Gastrocnemius medialis (tissue), 4 donors: ENCODE measurements at regions not wholly inside any gene's neighbourhood (a gene's known extent, or its start where the extent isn't known, plus 50 kb on each side); places are given as distances from the start of the nearest gene placed in this dataset.

Source experiments
- ATAC-seq, 2 donors: fragments of 150-250 bp; one replicate each; pipeline ENCODE4 v1.9.1; 2016
- DNase-seq, 2 donors: peaks; one replicate each; pipeline ENCODE4 v3.0.0-alpha.2; 2019
- H3K27ac ChIP-seq, 4 donors: fragments of 200-600 bp; sonication (generic); 1 replicate in 1 of 4; 2 replicates in 3 of 4; pipeline ENCODE4 v1.5.1; 2016 to 2018; ENCODE audit warnings: mild to moderate bottlenecking in 2 of 4, moderate library complexity in 1 of 4
- H3K27me3 ChIP-seq, 3 donors: fragments of 200-600 bp; sonication (generic) in 2 of 3; 1 replicate in 1 of 3; 2 replicates in 2 of 3; pipeline versions ENCODE4 v1.5.1 to v1.6.0; 2016 to 2019; ENCODE audit warnings: mild to moderate bottlenecking in 1 of 3, moderate library complexity in 1 of 3
- H3K36me3 ChIP-seq, 2 donors: fragments of 200-600 bp; sonication (generic) in 1 of 2; one replicate each; pipeline ENCODE4 v1.5.1; 2017 to 2018
- H3K4me1 ChIP-seq, 2 donors: fragments of 200-600 bp; sonication (generic) in 1 of 2; one replicate each; pipeline ENCODE4 v1.5.1; 2016 to 2017; ENCODE audit warnings: mild to moderate bottlenecking in 2 of 2
- H3K4me3 ChIP-seq, 4 donors: fragments of 200-600 bp; sonication (generic) in 3 of 4; 1 replicate in 1 of 4; 2 replicates in 3 of 4; pipeline ENCODE4 v1.5.1; 2016 to 2019; ENCODE audit warnings: mild to moderate bottlenecking in 2 of 4
- H3K9me3 ChIP-seq, 3 donors: fragments of 200-600 bp; sonication (generic) in 2 of 3; 1 replicate in 1 of 3; 2 replicates in 2 of 3; pipeline ENCODE4 v1.5.1; 2016 to 2019
- POLR2A ChIP-seq, 2 donors: fragments of 450-650 bp; IDR thresholded peaks; one replicate each; pipeline ENCODE4 v1.6.1; 2017; ENCODE audit warnings: antibody characterized with exemption in 2 of 2, mild to moderate bottlenecking in 2 of 2, moderate library complexity in 2 of 2
- in situ Hi-C, 4 donors: fragments of 200-750 bp; cut with MboI; loops; one replicate each; pipeline versions ENCODE4 v1.15.0 to v1.8.0; 2017; ENCODE audit warnings: low sequenced_read_pairs in 4 of 4
- intact Hi-C: fragments of 100-400 bp; cut with DNase I; formaldehyde crosslinking; loops from one replicate; pipeline ENCODE4 v1.15.1; 2023; ENCODE audit warnings: low total_unique reads
- TF ChIP-seq, protein P1 (sequence below), 5 experiments: fragments of 450-650 bp in 3 of 5; fragments of 200-600 bp in 2 of 5; sonication (generic) in 2 of 5; IDR thresholded peaks in 4 of 5; conservative IDR thresholded peaks in 1 of 5; 1 replicate in 4 of 5; 2 replicates in 1 of 5; pipeline ENCODE4 v1.5.1; 2016 to 2019; ENCODE audit warnings: antibody characterized with exemption in 5 of 5, mild to moderate bottlenecking in 3 of 5, moderate library complexity in 3 of 5

DNA sequence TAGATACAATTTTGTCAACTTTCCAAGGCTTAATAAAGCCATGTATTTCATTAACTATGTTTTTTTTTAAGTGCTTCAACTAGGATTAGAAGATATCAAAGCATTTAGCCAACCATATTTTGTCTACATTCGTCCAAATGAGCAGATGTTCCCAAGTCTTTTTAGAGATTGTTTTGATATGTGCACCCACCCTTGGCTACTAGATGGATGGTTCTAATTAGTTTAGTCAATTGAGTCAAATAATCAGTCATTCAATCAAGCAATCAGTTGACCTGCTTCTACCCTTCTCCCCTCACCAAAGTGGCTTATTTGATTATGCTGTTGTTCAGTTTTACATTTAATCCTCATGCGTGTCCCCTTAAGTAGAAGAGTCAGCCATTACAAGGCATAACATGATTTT lies 319.5 kb upstream of the TNC start:
- ATAC-seq = no peak
- Histone ChIP-seq H3K4me1 (no peaks in the 10 kb centered on the region), H3K27me3 (no peaks in the 10 kb centered on the region), H3K9me3 (no peaks in the 10 kb centered on the region), H3K36me3 (no peaks in the 10 kb centered on the region), H3K4me3 (no peak overlapping the region), H3K27ac (no peak overlapping the region)
- in situ Hi-C loops = no loop called here
- DNase-seq = no peak
- no peak for TF ChIP-seq POLR2A (IDR thresholded peaks at IDR 0.05)
- TF ChIP-seq, protein P1, sequence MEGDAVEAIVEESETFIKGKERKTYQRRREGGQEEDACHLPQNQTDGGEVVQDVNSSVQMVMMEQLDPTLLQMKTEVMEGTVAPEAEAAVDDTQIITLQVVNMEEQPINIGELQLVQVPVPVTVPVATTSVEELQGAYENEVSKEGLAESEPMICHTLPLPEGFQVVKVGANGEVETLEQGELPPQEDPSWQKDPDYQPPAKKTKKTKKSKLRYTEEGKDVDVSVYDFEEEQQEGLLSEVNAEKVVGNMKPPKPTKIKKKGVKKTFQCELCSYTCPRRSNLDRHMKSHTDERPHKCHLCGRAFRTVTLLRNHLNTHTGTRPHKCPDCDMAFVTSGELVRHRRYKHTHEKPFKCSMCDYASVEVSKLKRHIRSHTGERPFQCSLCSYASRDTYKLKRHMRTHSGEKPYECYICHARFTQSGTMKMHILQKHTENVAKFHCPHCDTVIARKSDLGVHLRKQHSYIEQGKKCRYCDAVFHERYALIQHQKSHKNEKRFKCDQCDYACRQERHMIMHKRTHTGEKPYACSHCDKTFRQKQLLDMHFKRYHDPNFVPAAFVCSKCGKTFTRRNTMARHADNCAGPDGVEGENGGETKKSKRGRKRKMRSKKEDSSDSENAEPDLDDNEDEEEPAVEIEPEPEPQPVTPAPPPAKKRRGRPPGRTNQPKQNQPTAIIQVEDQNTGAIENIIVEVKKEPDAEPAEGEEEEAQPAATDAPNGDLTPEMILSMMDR (IDR thresholded peaks at IDR 0.05 in 4 of 5, conservative IDR thresholded peaks at IDR 0.05 in 1 of 5) = no peak
- intact Hi-C loops = no loop called here

DNA sequence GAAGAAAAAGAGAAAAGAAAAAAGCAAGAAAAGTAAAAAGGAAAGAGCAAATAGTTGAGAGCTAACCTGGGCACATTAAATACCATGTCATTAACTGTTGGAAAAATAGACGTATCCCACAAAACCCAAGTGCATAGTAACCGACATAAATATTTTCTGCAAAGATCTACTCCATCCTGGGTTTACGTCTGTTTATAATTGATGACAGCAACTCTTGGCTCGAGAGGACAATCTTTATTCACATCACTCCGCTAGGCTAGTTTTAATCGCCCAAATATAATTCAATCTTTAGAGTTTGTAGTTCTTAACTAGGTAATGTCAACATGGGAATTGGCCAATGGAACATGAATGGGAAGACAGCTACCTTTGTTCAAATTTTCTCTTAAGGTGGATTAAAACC lies 321.7 kb upstream of the TNC start:
- no peaks in the 10 kb centered on the region for H3K36me3 ChIP-seq
- DNase-seq = no peak
- ATAC-seq = no peak
- no peak overlapping the region for H3K27ac ChIP-seq
- intact Hi-C loops = no loop called here
- in situ Hi-C loops = no loop called here
- TF ChIP-seq POLR2A (IDR thresholded peaks at IDR 0.05) = no peak
- TF ChIP-seq, protein P1 (IDR thresholded peaks at IDR 0.05 in 4 of 5, conservative IDR thresholded peaks at IDR 0.05 in 1 of 5) = no peak
- H3K9me3 ChIP-seq = no peaks in the 10 kb centered on the region
- no peak overlapping the region for H3K4me3 ChIP-seq
- no peaks in the 10 kb centered on the region for H3K4me1 ChIP-seq
- H3K27me3 ChIP-seq = no peaks in the 10 kb centered on the region

DNA sequence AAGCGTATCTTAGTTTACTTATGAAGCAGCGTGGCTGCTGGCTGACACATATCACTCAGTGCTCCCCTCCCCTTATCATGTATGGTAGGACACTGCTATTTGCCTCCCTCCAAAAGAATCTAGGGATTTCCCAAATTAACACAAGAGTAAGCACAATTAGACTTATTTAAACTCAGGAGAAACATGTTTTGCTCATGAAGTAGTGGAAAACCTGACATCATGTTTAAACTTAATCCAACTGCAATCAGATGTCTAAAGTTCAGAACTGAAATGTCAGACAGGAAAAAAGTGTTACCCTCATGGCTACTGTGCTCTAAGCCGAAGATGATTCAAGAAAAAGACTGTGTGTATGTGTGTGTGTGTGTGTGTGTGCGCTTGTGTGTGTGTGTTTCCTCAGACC lies 324.1 kb upstream of the TNC start:
- H3K4me3 ChIP-seq = no peak overlapping the region

DNA sequence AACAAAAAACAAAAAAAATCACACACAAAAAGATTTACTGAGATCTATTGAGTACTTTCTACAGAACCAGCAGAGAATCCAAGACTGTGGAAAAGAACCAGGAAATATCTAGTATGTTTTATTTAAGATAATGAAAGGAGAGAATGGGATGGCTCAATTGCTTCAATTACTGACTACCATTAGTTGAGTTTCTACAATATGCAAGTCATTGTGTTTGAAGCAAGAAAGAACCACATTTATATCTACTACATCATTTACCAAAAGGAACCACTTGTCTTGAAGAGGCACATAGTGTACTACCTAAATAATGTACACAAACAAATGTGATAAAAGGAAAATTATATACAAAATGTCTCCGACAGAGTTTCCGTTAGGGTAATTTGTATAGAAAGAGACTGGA lies 325.9 kb upstream of the TNC start:
- intact Hi-C loops (no loop called here), in situ Hi-C loops (no loop called here)
- H3K27me3 ChIP-seq = no peaks in the 10 kb centered on the region
- TF ChIP-seq POLR2A (IDR thresholded peaks at IDR 0.05) = no peak
- TF ChIP-seq, protein P1 (IDR thresholded peaks at IDR 0.05 in 4 of 5, conservative IDR thresholded peaks at IDR 0.05 in 1 of 5) = no peak
- ATAC-seq (no peak), DNase-seq (no peak)
- H3K36me3 ChIP-seq = no peaks in the 10 kb centered on the region
- no peaks in the 10 kb centered on the region for H3K9me3 ChIP-seq
- H3K4me1 ChIP-seq = no peaks in the 10 kb centered on the region
- no peak overlapping the region for H3K27ac ChIP-seq
- H3K4me3 ChIP-seq = no peak overlapping the region

More for the DNA sequence above, 324.1 kb upstream of the TNC start:
- Histone ChIP-seq H3K36me3 (no peaks in the 10 kb centered on the region), H3K4me1 (no peaks in the 10 kb centered on the region), H3K27ac (no peak overlapping the region), H3K9me3 (no peaks in the 10 kb centered on the region), H3K27me3 (no peaks in the 10 kb centered on the region)
- ATAC-seq (no peak), DNase-seq (no peak)
- TF ChIP-seq POLR2A (IDR thresholded peaks at IDR 0.05) = no peak
- TF ChIP-seq, protein P1 (IDR thresholded peaks at IDR 0.05 in 4 of 5, conservative IDR thresholded peaks at IDR 0.05 in 1 of 5) = no peak
- in situ Hi-C loops (no loop called here), intact Hi-C loops (no loop called here)

DNA sequence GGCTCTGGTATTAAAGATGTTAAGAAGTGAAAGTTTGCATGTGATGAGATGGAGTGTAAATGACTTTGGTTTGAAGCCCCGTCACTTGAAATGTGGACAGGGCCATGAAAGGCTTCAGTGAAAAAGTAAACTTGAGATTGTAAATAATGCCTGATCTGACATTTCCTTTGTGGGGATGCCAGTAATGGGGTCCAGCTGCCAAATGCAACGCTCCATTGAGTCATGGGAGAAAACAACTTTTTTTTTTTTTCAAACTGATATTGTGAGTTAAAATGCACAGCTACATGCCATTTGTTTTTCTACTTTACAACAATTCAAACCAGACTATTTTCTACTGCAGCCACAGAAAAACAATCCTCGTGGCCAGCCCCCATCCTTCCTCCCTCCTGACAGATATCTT lies 327.0 kb upstream of the TNC start:
- no peak overlapping the region for H3K27ac ChIP-seq
- in situ Hi-C loops (no loop called here), intact Hi-C loops (no loop called here)
- ATAC-seq (no peak), DNase-seq (no peak)
- H3K4me1 ChIP-seq = no peaks in the 10 kb centered on the region
- no peaks in the 10 kb centered on the region for H3K36me3 ChIP-seq
- no peaks in the 10 kb centered on the region for H3K27me3 ChIP-seq
- no peak for TF ChIP-seq POLR2A (IDR thresholded peaks at IDR 0.05)
- TF ChIP-seq, protein P1 (IDR thresholded peaks at IDR 0.05 in 4 of 5, conservative IDR thresholded peaks at IDR 0.05 in 1 of 5) = no peak
- H3K4me3 ChIP-seq = no peak overlapping the region
- H3K9me3 ChIP-seq = no peaks in the 10 kb centered on the region
